DOHH2 (cell line): ENCODE measurements at regions not wholly inside any gene's neighbourhood (a gene's known extent, or its start where the extent isn't known, plus 50 kb on each side); places are given as distances from the start of the nearest gene placed in this dataset.

Source experiments
- EZH2phosphoT487 ChIP-seq: fragments of 200-600 bp; sonication (generic); IDR thresholded peaks from 2 replicates; pipeline ENCODE4 v1.6.1; 2017; ENCODE audit warnings: borderline replicate concordance, mild to moderate bottlenecking, antibody characterized with exemption, low read length, moderate library complexity, mixed read lengths
- TF ChIP-seq, protein P1 (sequence below): fragments of 200-600 bp; sonication (generic); IDR thresholded peaks from one replicate; pipeline ENCODE4 v1.5.1; 2014; ENCODE audit warnings: antibody characterized with exemption, mild to moderate bottlenecking, low read depth, low read length; ENCODE audit not compliant: poor library complexity, severe bottlenecking

DNA sequence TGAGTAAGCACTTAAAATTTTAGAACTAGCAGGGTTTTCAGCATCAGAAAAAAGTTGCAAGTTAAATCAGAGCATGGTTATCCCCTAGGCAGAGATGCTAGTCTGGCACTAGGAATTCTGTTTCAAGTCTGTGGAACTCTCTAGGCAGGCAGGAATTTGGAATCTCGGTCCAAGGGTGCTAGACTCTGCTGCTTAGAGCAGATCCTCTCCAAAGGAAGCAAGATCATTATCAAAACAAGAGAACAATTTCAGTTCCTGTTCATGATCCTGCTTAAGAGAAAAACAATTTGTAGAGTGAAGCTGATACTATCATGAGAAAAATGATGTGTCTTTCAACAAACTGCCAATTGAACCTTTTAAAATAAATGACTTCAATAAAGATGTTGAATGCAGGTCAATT, 420.7 kb downstream of the KIF4B start:
- TF ChIP-seq, protein P1, sequence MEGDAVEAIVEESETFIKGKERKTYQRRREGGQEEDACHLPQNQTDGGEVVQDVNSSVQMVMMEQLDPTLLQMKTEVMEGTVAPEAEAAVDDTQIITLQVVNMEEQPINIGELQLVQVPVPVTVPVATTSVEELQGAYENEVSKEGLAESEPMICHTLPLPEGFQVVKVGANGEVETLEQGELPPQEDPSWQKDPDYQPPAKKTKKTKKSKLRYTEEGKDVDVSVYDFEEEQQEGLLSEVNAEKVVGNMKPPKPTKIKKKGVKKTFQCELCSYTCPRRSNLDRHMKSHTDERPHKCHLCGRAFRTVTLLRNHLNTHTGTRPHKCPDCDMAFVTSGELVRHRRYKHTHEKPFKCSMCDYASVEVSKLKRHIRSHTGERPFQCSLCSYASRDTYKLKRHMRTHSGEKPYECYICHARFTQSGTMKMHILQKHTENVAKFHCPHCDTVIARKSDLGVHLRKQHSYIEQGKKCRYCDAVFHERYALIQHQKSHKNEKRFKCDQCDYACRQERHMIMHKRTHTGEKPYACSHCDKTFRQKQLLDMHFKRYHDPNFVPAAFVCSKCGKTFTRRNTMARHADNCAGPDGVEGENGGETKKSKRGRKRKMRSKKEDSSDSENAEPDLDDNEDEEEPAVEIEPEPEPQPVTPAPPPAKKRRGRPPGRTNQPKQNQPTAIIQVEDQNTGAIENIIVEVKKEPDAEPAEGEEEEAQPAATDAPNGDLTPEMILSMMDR: no peak
- TF ChIP-seq EZH2phosphoT487: no peak
